ENCODE measurements at regions not wholly inside any gene's neighbourhood (a gene's known extent, or its start where the extent isn't known, plus 50 kb on each side); places are given as distances from the start of the nearest gene placed in this dataset.

GRCh38 chr15:38028869-38029268 is 94.4 kb downstream of the TMCO5A start (continued):
- TF ChIP-seq TEAD4 (IDR thresholded peaks at IDR 0.05; ENCODE audit: low read depth, low read length), result no peak
- no peak for TF ChIP-seq PHF8 (conservative IDR thresholded peaks at IDR 0.05; ENCODE audit: low read depth, low read length)
- TF ChIP-seq CTCF (IDR thresholded peaks at IDR 0.05; ENCODE audit: control extremely low read depth in 1 of 3, insufficient read depth in 1 of 3, low read depth in 1 of 3, low read length in 3 of 3), result no peak
- TF ChIP-seq POLR2AphosphoS5 (IDR thresholded peaks at IDR 0.05; ENCODE audit: low read depth, low read length), result no peak
- no peak for TF ChIP-seq RBBP5 (IDR thresholded peaks at IDR 0.05; ENCODE audit: borderline replicate concordance, low read depth, low read length)
- no peak for TF ChIP-seq JUND (IDR thresholded peaks at IDR 0.05; ENCODE audit: low read length)
